ENCODE measurements at regions not wholly inside any gene's neighbourhood (a gene's known extent, or its start where the extent isn't known, plus 50 kb on each side); places are given as distances from the start of the nearest gene placed in this dataset.

- no peaks in the 10 kb centered on the region for H3K9me2 ChIP-seq (ENCODE audit: insufficient read depth, low read length)
- CTCF ChIA-PET (ENCODE audit: unreplicated experiment) = no interaction called here
These were observed 1858.4 kb downstream of the EFNA5 start for GRCh38 chr5:105812304-105812703.

GRCh38 chr5:105807951-105808350 is 1862.8 kb downstream of the EFNA5 start:
- no peaks in the 10 kb centered on the region for H3K9me3 ChIP-seq (ENCODE audit: low read length)
- no peak for DNase-seq (ENCODE audit: low spot score)
- no peaks in the 10 kb centered on the region for H3K79me2 ChIP-seq (ENCODE audit: insufficient read depth, low read depth, low read length)
- POLR2A ChIA-PET = no interaction called here
- no peak overlapping the region for H3K4me3 ChIP-seq (ENCODE audit: low read depth, low read length, poor library complexity, severe bottlenecking)
- H3K27ac ChIP-seq (ENCODE audit: low read depth, low read length, poor library complexity, severe bottlenecking) = no peak overlapping the region
- intact Hi-C loops (cut with micrococcal nuclease; ENCODE audit: unreplicated experiment) = no loop called here
- CTCF ChIA-PET (ENCODE audit: unreplicated experiment) = no interaction called here
- H3K4me2 ChIP-seq (ENCODE audit: low read length) = no peak overlapping the region
- no peak overlapping the region for H2AFZ ChIP-seq (ENCODE audit: low read length)
- no peaks in the 10 kb centered on the region for H4K20me1 ChIP-seq (ENCODE audit: insufficient read depth, low read length)
- BruUV-seq (replicated peaks) = no TSS peak
- H3K36me3 ChIP-seq (ENCODE audit: insufficient read depth, low read length) = no peaks in the 10 kb centered on the region
- H3K9me2 ChIP-seq (ENCODE audit: insufficient read depth, low read length) = no peaks in the 10 kb centered on the region
- H3K4me1 ChIP-seq (ENCODE audit: insufficient read depth, low read length, poor library complexity, severe bottlenecking) = no peaks in the 10 kb centered on the region
- TF ChIP-seq CTCF (conservative IDR thresholded peaks at IDR 0.05; ENCODE audit: low read length) (no peak), EZH2phosphoT487 (IDR thresholded peaks at IDR 0.05; ENCODE audit: borderline replicate concordance, low read depth, low read length) (no peak)

More at GRCh38 chr5:105812304-105812703, 1858.4 kb downstream of the EFNA5 start:
- H3K36me3 ChIP-seq (ENCODE audit: insufficient read depth, low read length) = no peaks in the 10 kb centered on the region
- intact Hi-C loops (cut with micrococcal nuclease; ENCODE audit: unreplicated experiment) = no loop called here
- H4K20me1 ChIP-seq (ENCODE audit: insufficient read depth, low read length) = no peaks in the 10 kb centered on the region
- no peak overlapping the region for H3K4me3 ChIP-seq (ENCODE audit: low read depth, low read length, poor library complexity, severe bottlenecking)
- POLR2A ChIA-PET = no interaction called here
- no peak overlapping the region for H2AFZ ChIP-seq (ENCODE audit: low read length)
- BruUV-seq (replicated peaks) = no TSS peak
- H3K4me2 ChIP-seq (ENCODE audit: low read length) = no peak overlapping the region
- H3K79me2 ChIP-seq (ENCODE audit: insufficient read depth, low read depth, low read length) = no peaks in the 10 kb centered on the region
- no peak for TF ChIP-seq EZH2phosphoT487 (IDR thresholded peaks at IDR 0.05; ENCODE audit: borderline replicate concordance, low read depth, low read length)
- no peak for TF ChIP-seq CTCF (conservative IDR thresholded peaks at IDR 0.05; ENCODE audit: low read length)
- H3K9me3 ChIP-seq (ENCODE audit: low read length) = no peaks in the 10 kb centered on the region
- DNase-seq (ENCODE audit: low spot score) = no peak
- no peak overlapping the region for H3K27ac ChIP-seq (ENCODE audit: low read depth, low read length, poor library complexity, severe bottlenecking)
- H3K4me1 ChIP-seq (ENCODE audit: insufficient read depth, low read length, poor library complexity, severe bottlenecking) = no peaks in the 10 kb centered on the region

- Histone ChIP-seq H3K36me3 (ENCODE audit: insufficient read depth, low read length) (no peaks in the 10 kb centered on the region), H3K27ac (ENCODE audit: low read depth, low read length, poor library complexity, severe bottlenecking) (no peak overlapping the region), H3K4me1 (ENCODE audit: insufficient read depth, low read length, poor library complexity, severe bottlenecking) (no peaks in the 10 kb centered on the region), H3K9me3 (ENCODE audit: low read length) (no peaks in the 10 kb centered on the region), H4K20me1 (ENCODE audit: insufficient read depth, low read length) (no peaks in the 10 kb centered on the region), H3K9me2 (ENCODE audit: insufficient read depth, low read length) (no peaks in the 10 kb centered on the region), H3K4me2 (ENCODE audit: low read length) (no peak overlapping the region), H3K4me3 (ENCODE audit: low read depth, low read length, poor library complexity, severe bottlenecking) (no peak overlapping the region), H3K79me2 (ENCODE audit: insufficient read depth, low read depth, low read length) (no peaks in the 10 kb centered on the region), H2AFZ (ENCODE audit: low read length) (no peak overlapping the region)
- BruUV-seq (replicated peaks) = no TSS peak
- CTCF ChIA-PET (ENCODE audit: unreplicated experiment) = no interaction called here
- POLR2A ChIA-PET = no interaction called here
- intact Hi-C loops (cut with micrococcal nuclease; ENCODE audit: unreplicated experiment) = no loop called here
- DNase-seq (ENCODE audit: low spot score) = no peak
- TF ChIP-seq CTCF (conservative IDR thresholded peaks at IDR 0.05; ENCODE audit: low read length) (no peak), EZH2phosphoT487 (IDR thresholded peaks at IDR 0.05; ENCODE audit: borderline replicate concordance, low read depth, low read length) (no peak)
These were observed 1863.4 kb downstream of the EFNA5 start for GRCh38 chr5:105807290-105807689.
